NCI-H82 treated with DMSO at 0.1 percent for 48 hours (cell line): ENCODE measurements at regions not wholly inside any gene's neighbourhood (a gene's known extent, or its start where the extent isn't known, plus 50 kb on each side); places are given as distances from the start of the nearest gene placed in this dataset.
A peak's percentile ranks its signal among the peaks of the same experiment; 100 is the strongest.
"Not testable (repeated sequence)": the region's sequence is repeated elsewhere in the genome, so short reads cannot be mapped to it uniquely, and the experiment has no call there.

Experiments used
- DNase-seq: peaks from one replicate; lab custom pipeline; 2025; ENCODE audit not compliant: unreplicated experiment; lab: John Stamatoyannopoulos, UW

DNA sequence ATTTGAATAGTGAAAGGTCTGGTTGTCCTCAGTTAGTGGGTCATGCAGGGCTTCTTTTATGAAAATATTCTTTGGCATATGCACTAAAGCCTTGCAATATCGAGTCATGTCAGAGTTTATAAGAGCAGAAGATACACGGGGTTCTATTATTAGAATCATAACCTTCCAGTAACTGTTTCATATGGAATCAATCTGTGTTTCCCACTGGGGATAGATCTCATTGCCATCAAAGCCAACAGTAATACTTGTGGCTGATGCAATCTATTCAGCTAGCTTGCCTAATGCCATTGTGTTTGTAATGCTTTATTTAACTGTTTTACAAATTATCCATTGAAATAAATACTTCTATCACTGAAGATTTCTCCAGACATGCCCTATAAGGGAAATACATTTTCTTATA is 746.9 kb upstream of the PCDH9 start:
- no peak for DNase-seq

DNA sequence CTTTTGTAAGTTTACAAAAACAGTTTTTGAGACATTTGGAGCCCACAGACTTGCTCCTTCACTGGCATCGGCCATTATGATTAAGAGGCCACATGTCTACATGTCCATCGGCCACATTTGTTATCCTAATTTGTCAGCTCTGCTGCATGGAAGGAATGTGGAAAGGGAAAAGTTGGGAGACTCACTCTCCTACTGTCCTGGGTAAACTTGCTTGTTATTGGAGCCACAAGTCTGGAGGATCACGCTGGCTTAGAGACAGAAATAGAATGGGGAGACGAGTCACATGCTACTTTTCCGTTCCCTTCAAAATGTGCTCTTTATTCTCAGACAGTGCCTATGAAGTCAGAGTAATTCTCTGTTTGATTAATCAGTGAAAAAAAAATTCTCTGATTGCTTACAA is 741.2 kb upstream of the PCDH9 start:
- DNase-seq: no peak

DNA sequence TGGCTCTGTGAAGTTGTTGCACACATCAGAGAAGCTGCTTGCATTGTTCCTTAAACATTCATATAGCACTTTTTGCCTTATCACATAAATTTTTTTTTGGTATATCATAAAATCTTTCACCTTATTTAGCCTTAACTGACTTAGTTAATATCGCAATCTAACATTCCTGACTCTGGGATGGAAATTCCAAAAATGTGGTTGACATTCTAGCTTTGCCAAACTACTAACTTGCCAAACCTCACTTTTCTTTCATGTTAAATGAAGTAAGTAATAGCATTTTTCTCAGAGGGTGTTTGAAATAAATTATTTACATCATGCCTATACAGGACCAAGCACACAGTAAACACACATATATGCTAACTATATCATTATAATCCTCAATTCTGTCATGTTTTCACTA is 736.9 kb upstream of the PCDH9 start:
- DNase-seq: no peak

DNA sequence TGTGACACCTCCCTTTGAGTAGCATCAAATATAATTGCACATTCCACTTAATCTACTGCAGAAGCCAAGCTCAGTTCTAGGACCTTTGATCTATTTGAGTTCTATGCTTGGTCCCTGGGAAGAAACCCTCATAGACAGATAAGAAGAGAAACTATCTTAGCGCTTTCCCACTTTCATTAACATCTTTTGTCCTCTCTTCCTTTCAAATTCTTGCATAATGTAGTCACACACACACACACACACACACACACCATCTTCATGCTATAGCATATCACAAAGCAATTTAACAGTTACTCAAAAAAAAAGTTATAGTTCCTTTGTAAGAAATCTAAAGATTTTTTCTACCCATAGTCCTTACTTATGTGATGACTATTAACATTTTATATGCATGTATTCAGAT is 735.9 kb upstream of the PCDH9 start:
- DNase-seq: no peak

DNA sequence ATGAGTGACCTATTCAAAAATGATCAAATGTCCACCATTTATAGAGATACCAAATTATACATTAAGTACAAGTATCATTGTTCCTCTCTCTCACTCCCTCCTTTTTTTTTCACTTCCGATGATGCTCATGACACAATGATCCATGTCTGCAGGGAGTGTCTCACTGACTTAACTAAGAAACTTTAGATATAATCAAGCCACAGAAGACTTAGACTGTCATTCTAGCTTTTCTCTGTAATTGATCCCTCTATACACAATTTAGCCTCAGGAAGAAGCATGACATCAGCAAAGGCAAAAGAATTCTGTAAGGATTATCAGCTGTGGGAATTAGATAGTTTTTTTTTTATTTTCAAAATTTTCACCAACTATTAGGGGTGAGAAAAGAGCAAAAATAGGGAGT is 734.9 kb upstream of the PCDH9 start:
- peak; percentile 11 for DNase-seq

DNA sequence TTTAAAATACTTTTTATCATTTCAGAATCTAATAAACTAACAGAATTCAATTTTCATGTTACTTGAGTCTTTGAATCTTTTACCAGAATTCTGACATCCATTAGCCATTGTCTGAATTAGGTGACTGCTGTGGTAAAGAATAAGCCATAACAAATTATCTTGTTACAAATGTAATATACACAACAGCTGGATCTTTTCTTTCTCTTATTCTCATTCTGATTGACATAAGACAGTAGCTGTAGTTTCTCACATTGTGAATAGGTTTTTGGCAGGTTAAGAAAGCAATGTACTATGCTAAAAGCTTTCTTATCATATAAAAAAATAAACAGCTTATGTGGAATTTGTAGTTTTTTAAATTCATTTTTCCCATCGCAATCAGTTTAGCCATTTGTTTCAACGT is 734.0 kb upstream of the PCDH9 start:
- DNase-seq: no peak

DNA sequence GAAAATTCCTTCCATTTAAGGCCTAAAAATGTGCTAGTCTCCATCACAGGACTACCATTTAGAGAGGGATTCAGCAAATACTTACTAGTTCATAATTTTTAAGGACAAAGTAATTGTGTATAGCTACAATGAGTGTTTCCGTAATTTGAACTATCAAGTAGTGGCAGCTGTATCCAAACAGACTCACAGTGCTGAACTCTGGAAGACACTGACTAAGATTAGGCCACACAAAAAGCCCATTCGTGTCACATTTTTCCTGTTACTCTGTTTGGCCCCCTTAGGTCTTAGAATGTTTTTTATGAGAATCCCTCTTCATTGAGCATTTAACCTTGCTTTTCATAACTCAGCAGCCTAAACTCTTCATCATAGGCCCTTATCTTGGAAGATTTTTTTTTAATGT is 731.2 kb upstream of the PCDH9 start:
- no peak for DNase-seq

DNA sequence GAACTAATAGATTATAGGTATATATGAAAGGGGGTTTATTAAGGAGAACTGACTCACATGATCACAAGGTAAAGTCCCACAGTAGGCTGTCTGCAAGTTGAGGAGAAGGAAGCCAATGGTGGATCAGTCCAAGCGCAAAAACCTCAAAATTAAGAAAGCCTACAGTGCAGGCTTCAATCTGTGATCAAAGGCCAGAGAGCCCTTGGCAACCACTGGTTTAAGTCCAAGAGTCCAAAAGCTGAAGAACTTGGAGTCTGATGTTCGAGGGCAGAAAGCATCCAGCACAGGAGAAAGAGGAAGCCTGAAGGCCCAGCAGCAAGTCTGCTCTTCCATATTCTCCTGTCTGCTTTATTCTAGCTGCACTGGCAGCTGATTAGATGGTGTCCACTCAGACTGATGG is 721.3 kb upstream of the PCDH9 start:
- no peak for DNase-seq

DNA sequence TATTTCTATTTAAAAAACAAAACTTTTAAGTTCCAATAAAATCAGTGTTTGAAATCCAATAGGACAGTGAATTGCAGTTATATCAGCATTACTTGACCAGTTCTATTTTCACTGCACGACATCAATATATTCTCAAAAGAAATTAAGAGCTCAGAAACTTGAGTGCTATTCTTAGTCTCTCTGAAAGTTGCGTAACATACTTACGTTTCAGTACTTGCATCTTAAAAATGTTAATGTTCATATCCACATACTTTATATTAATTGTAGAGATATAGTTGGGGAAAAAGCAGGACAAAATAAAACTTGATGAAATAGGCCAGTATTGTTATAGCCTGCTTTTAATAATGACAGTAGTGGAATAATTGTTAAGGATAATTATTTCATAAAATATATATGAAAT is 720.5 kb upstream of the PCDH9 start:
- DNase-seq: no peak

DNA sequence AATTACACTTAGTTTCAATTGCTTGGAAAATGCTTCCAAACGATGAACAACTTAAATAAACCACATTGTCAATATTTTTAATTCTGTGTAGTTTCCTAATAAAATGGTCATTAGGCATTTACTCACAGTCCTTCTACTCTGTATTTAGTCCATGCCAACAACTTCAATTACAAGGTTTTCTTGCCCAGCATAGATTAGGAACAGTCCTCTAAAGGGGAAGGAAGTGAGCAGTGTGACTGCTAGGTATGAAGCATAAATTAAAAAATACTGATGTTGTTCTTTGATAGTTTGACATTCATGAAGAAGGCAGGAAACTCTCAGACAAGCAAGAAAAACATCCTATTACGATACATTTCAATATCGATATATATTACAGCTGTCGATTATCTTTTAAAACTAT is 716.0 kb upstream of the PCDH9 start:
- DNase-seq: no peak

DNA sequence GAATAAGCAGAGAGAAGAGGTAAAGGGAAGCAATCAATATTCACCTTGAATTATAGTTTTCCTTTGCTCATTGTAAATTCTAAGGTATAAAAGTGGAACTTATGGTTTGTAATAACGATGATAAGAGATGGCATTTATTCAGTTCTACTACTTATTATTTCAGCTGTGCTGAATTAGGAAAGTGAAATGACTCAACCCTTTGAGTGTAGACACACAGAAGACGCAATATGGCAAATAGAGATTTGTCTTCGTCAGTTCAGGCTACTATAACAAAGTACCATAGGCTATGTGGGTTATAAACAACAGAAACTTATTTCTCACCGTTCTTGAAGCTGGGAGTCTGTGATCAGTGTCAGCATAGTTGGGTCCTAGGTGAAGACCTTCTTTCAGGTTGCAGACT is 713.0 kb upstream of the PCDH9 start:
- no peak for DNase-seq

DNA sequence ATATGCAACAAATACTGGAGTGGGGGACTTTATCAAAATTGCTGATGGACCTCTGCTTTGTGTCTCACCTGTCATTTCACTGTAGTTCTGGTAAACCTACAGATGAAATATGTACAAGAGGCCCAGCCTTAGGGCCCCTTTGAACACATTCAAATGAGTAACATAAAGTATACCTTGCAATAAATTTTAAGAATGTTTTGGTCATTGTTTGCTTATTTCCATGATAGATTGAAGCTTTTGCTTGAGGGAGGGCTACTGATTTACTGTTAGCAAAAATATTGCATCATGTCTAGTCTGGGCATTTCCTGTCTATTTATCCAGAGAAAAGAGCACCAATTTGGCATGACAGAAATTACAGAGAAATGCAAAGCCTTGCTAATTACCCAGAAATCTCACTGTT is 705.5 kb upstream of the PCDH9 start:
- no peak for DNase-seq

DNA sequence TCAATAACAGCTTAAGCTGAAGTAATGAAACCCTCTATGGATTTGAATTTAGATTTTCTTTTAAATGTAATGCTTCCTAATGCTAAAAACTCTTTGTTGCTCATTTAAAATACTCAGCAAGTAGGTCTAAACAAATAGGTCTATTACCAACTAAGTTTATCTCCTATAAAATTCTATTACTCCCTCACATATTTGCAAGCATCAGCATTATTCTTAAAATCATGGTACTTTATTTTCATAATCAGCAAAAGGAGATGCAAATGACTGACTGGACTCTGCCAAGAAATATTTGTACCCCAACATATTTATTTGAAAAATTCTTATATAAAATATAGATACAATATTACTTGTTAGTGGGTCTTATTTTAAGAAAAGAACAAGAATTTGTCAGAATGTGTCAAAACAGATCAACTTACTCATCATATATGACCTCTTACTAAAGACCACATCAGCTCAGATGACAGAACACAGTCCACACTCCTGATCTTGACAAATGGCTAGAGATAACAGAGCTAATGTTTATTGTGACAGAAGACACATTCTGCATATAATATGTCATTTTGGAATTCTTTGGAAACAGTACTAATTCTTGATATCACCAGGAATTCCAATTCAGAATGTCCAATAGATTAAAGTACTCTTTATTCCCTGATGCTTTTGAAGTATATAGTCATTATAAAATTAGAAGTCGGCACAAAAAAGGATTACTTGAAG is 704.6 kb upstream of the PCDH9 start:
- DNase-seq: no peak

DNA sequence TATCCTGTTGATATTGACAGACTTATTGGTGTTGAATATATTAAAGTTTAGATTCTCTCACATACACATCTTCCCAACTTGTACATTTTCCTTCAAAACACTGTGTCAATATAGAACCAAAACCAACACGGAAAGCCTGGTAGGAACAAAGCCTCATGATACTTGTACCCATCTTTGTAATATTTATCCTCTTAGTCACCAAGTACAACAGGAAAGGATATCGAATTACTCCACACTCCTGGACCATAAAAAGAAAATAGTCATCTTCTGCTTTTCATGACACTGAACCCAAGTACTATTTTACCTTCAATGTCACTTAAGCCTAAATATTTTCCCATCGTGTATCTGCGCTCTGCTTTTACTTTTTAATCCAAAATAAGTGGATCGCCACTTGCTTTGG is 702.9 kb upstream of the PCDH9 start:
- no peak for DNase-seq

DNA sequence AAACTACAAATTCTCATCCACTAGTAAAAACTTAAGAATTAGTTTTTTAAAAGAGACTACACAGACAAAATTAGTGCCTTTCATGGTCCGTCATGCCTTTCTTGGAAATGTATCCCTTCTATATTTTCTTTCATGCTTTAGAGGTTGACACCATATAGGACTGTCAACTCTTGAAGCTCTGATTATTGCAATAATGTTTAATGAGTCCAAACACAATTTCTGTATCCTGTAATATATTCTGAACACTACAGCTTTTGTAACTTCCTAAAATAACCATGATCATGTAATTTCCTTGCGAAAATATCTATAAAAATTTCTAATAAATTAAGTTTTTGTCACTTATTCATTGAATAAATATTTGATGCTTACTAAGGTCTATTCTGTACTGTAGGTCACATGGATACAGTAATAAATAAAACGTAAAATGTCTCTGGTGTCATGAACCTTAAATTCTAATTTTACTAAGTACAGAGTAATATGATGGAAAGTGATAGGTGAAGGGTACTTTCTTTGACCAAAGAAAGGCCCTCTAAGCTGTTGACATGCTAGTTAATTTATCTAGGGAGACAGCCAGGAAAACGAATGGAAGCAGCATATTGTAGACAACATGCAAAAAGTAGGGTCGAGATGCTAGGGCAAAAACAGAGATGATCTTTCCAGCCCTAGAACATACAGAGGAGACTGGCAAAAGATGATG is 687.3 kb upstream of the PCDH9 start:
- DNase-seq: no peak

DNA sequence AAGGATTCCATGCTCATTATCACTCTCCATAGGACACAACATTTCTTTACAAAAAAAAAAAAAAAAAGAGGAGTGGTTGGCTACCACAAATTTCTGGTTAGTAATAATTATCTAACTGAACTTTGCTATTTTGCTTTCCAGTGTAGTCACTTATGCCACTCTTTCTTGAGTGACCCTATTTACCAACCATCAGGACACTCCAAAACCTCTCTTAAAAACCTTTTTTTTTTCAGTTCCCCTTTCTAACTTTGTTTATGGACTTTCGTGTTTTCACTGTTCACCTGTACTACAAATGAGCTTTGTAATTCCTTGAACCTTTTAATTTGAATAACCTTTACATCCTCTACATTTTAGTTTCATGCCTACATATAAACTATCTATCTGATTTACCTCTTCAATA is 686.5 kb upstream of the PCDH9 start:
- DNase-seq: no peak

DNA sequence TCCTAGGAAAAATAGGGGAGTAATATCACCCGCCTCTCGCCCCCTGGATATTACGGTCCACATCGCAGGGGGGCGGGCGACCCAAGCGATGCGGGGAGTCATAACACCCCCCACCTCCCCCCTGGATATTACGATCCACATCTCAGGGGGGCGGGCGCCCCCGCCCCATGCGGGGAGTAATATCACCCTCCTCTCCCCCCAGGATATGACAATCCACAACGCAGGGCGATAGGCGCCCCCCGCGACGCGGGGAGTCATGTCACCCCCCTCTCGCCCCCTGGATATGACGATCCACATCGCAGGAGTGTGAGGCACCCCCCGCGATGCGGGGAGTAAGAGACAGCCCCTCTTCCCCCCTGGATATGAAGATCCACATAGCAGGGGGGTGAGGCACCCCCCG is 684.4 kb upstream of the PCDH9 start:
- no peak for DNase-seq

DNA sequence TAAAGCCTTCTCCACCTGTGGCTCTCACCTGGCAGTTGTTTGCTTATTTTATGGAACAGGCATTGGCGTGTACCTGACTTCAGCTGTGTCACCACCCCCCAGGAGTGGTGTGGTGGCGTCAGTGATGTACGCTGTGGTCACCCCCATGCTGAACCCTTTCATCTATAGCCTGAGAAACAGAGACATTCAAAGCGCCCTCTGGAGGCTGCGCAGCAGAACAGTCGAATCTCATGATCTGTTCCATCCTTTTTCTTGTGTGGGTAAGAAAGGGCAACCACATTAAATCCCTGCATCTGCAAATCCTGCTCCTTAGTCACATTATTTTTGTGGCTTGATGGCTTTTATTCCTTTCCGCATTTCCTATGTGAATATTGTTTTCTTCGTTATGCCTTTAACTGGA is 672.8 kb upstream of the PCDH9 start:
- DNase-seq: not testable (repeated sequence)

DNA sequence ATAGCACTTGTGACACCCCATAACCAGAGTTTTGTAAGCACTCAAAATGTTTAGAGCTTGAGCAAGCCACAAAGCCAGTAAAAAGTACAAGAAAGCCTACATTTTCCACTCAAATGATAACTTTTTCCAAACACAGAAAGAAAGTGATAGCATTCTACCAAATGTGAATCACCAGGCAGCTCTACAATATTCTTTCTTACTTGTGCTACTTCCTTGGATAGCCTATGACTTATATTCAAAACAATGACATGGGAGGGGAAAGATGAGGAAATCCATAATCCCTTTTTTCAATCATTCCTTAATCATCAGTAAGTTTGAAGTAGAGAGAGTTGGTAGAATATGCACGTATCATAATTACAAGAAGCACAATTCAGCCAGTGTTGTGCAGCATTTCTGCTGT is 650.8 kb upstream of the PCDH9 start:
- DNase-seq: no peak

DNA sequence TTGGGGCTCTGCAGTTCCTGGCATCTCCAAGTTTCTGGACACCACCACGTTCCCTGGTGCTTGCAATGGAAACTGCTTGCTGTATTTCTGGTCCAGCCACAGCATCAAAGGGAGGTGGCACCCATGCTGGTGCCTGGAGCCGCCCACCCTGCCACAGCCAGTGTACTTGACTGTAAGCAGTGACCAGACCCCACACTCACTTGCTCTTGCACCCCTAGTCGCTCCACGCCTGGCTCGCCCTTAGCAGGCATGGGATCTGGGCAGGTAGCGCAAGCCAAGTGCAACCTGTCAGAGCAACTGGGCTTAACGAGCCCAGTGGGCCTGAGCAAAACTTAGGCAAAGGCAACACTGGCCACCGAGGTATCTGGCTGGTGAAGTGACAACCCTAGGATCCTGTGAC is 648.2 kb upstream of the PCDH9 start:
- DNase-seq: no peak

DNA sequence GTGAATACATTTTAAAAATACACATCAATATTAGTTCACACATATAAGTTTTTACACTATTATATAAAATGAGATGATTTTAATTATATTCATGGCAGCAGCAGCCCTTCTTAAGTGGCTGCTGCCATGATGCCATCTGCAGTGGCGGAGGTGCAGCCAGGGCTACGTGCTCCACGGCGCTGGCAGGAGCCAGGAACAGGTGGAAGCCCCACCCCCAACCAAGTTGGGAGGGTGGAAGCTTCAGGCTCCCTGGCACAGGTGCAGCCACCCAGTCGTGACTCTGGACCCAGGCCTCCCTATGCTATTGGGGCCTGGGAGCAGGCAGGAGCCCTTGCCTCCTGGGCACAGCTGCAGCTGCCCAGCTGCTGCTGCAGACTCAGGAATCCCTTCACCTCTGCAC is 646.9 kb upstream of the PCDH9 start:
- no peak for DNase-seq

DNA sequence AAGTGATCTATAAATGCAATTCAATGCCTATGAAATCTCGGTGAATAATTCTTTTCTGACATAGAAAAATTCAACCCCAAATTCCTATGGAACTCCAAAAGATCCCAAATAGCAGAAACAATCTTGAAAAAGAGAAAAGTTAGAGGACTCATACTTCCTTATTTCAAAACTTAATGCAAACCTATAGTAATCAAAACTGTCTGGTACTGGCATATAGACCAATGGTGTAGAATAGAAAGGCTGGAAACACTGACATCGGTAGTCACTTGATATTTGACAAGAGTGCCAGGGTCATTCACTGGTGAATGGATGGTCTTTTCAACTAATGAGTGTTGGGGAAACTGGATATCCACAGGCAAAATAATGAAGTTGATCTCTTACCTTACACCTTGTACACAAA is 637.1 kb upstream of the PCDH9 start:
- no peak for DNase-seq

DNA sequence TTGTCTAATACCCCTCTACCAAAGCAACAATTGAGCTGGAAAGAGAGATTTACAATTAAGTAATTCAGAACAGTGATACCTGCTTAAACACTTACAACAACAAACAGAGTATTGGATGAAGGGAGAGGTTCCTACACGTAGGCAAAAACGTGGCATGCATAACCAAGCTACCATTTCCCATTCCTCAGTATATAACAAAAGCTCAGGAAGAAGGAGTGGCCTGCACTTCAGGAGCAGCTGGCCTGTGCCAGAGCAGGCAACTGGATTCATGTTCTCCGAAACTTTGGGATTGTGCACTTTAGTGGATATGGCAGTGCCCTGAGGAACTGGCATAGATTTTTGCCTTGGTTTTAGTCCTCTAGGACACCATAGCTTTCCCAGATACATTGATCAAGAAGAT is 630.2 kb upstream of the PCDH9 start:
- DNase-seq: no peak
